ENCODE measurements at regions not wholly inside any gene's neighbourhood (a gene's known extent, or its start where the extent isn't known, plus 50 kb on each side); places are given as distances from the start of the nearest gene placed in this dataset.

GRCh38 chr11:93089474-93090102 lies 108.2 kb downstream of the SLC36A4 start:
- Histone ChIP-seq H3K27me3 (replicated peaks; ENCODE audit: control insufficient read depth, insufficient read depth, low read length) (no peaks in the 10 kb centered on the region; the same call in 1 of the 2 replicates), H3K4me3 (replicated peaks; ENCODE audit: low read depth, low read length) (no peak overlapping the region), H3K36me3 (ENCODE audit: control insufficient read depth, insufficient read depth, low read length) (no peaks in the 10 kb centered on the region)
- TF ChIP-seq, protein P1, sequence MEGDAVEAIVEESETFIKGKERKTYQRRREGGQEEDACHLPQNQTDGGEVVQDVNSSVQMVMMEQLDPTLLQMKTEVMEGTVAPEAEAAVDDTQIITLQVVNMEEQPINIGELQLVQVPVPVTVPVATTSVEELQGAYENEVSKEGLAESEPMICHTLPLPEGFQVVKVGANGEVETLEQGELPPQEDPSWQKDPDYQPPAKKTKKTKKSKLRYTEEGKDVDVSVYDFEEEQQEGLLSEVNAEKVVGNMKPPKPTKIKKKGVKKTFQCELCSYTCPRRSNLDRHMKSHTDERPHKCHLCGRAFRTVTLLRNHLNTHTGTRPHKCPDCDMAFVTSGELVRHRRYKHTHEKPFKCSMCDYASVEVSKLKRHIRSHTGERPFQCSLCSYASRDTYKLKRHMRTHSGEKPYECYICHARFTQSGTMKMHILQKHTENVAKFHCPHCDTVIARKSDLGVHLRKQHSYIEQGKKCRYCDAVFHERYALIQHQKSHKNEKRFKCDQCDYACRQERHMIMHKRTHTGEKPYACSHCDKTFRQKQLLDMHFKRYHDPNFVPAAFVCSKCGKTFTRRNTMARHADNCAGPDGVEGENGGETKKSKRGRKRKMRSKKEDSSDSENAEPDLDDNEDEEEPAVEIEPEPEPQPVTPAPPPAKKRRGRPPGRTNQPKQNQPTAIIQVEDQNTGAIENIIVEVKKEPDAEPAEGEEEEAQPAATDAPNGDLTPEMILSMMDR (IDR thresholded peaks at IDR 0.05; ENCODE audit: insufficient read depth, low read length, poor library complexity, severe bottlenecking): peak; percentile 59
- no peak for DNase-seq (ENCODE audit: extremely low read depth, insufficient read length)
